HepG2 (cell line): ENCODE measurements at regions not wholly inside any gene's neighbourhood (a gene's known extent, or its start where the extent isn't known, plus 50 kb on each side); places are given as distances from the start of the nearest gene placed in this dataset.

ENCODE experiments used
- ATAC-seq: fragments of 200-7000 bp; cut with Tn5 transposase; 3 replicates; pipeline ENCODE4 v1.9.1; 2020; ENCODE audit warnings: mild to moderate bottlenecking, moderate library complexity
- BruUV-seq: library from RNA; stranded (reverse); fragments of 400-500 nt; replicated peaks from 2 replicates; lab custom pipeline; 2021; lab: Mats Ljungman, UMichigan
- CTCF ChIA-PET: fragments of 300-600 bp; formaldehyde crosslinking; extraction: SDS; loops from one replicate; lab custom pipeline; 2021; ENCODE audit warnings: low total read pairs, inconsistent platforms, low intra/inter-chr PET ratio; lab: Yijun Ruan, JAX
- POLR2A ChIA-PET: fragments of 350-600 bp; sonication (Branson Sonifier 250); formaldehyde crosslinking; loops from one replicate; lab custom pipeline; 2020; ENCODE audit warnings: antibody characterized with exemption, inconsistent platforms; lab: Yijun Ruan, JAX
- DNase-seq: peaks from one replicate; pipeline ENCODE4 v3.0.0-alpha.2; 2015; ENCODE audit warnings: low spot score
- FAIRE-seq: peaks from 3 replicates; lab custom pipeline; 2011; peaks lifted over from hg19 to GRCh38; lab: Jason Lieb, UNC
- H2AFZ ChIP-seq: one replicate; pipeline ENCODE4 v1.6.1; 2011; ENCODE audit warnings: low read length, inconsistent platforms
- H3K27ac ChIP-seq: fragments of 300-600 bp; 3 replicates; pipeline ENCODE4 v1.8.0; 2011; ENCODE audit warnings: mixed run types, mild to moderate bottlenecking, mixed read lengths, low read length, inconsistent platforms; ENCODE audit not compliant: insufficient read depth; ENCODE audit errors: extremely low read length
- H3K27me3 ChIP-seq, 2 experiments: fragments of 200-600 bp in 1 of 2; 2 replicates in 1 of 2; 3 replicates in 1 of 2; pipeline versions ENCODE4 v1.6.0 to v1.8.0; 2011; ENCODE audit warnings: low read length in 2 of 2, mild to moderate bottlenecking in 2 of 2, moderate library complexity in 2 of 2, inconsistent platforms in 1 of 2; ENCODE audit not compliant: insufficient read depth in 2 of 2, control insufficient read depth in 1 of 2
- H3K36me3 ChIP-seq, 2 experiments: fragments of 200-600 bp in 1 of 2; replicated peaks in 1 of 2; 2 replicates in 1 of 2; 3 replicates in 1 of 2; pipeline versions ENCODE4 v1.5.1 to v1.8.0; 2011; ENCODE audit warnings: low read length in 2 of 2, inconsistent platforms in 1 of 2; ENCODE audit not compliant: insufficient read depth in 2 of 2, control insufficient read depth in 1 of 2
- H3K4me1 ChIP-seq: 2 replicates; pipeline ENCODE4 v1.5.1; 2012; ENCODE audit warnings: low read length, inconsistent platforms; ENCODE audit not compliant: insufficient read depth
- H3K4me2 ChIP-seq: 2 replicates; pipeline ENCODE4 v1.6.0; 2011; ENCODE audit warnings: low read depth, low read length, inconsistent platforms
- H3K4me3 ChIP-seq, 3 experiments: fragments of 200-600 bp in 1 of 3; sonication (generic), shearing (Covaris generic) in 1 of 3; replicated peaks in 1 of 3; 2 replicates each; pipeline ENCODE4 v1.5.1; 2011 to 2016; ENCODE audit warnings: low read length in 3 of 3, inconsistent platforms in 2 of 3, low read depth in 2 of 3, mild to moderate bottlenecking in 2 of 3, control low read depth in 1 of 3, mixed read lengths in 1 of 3; ENCODE audit not compliant: insufficient read depth in 1 of 3
- H3K79me2 ChIP-seq: one replicate; pipeline ENCODE4 v1.6.1; 2011; ENCODE audit warnings: low read length, inconsistent platforms; ENCODE audit not compliant: insufficient read depth
- H3K9ac ChIP-seq: 2 replicates; pipeline ENCODE4 v1.6.0; 2011; ENCODE audit warnings: mild to moderate bottlenecking, low read depth, low read length, inconsistent platforms; ENCODE audit not compliant: insufficient read depth
- H3K9me3 ChIP-seq: 2 replicates; pipeline ENCODE4 v1.5.1; 2012; ENCODE audit warnings: mild to moderate bottlenecking, low read length
- H4K20me1 ChIP-seq: 2 replicates; pipeline ENCODE4 v1.6.0; 2011; ENCODE audit warnings: inconsistent platforms, mild to moderate bottlenecking, low read length, moderate library complexity; ENCODE audit not compliant: insufficient read depth
- FOXA3 ChIP-seq: IDR thresholded peaks from 2 replicates; pipeline ENCODE4 v1.6.1; 2016; ENCODE audit warnings: missing genetic modification reagents, missing compliant biosample characterization
- HNRNPLL ChIP-seq: fragments of 200-400 bp; formaldehyde crosslinking; IDR thresholded peaks from 2 replicates; pipeline ENCODE4 v1.6.1; 2017; ENCODE audit warnings: mild to moderate bottlenecking, low read depth, low read length; ENCODE audit not compliant: poor library complexity, severe bottlenecking
- NR2C2 ChIP-seq: sonication (generic); formaldehyde crosslinking; IDR thresholded peaks from 2 replicates; pipeline ENCODE4 v1.4.0; 2020; ENCODE audit warnings: missing genetic modification reagents, mild to moderate bottlenecking, moderate library complexity, borderline replicate concordance
- SPEN ChIP-seq: sonication (generic); formaldehyde crosslinking; IDR thresholded peaks from 2 replicates; pipeline ENCODE4 v1.5.1; 2020; ENCODE audit warnings: low read depth, mild to moderate bottlenecking, missing genetic modification reagents
- XRCC5 ChIP-seq: fragments of 200-400 bp; formaldehyde crosslinking; optimal IDR thresholded peaks from 2 replicates; pipeline ENCODE3; 2017; ENCODE audit warnings: mild to moderate bottlenecking, low read length
- ZMYM2 ChIP-seq: sonication (generic); formaldehyde crosslinking; IDR thresholded peaks from 2 replicates; pipeline ENCODE4 v1.8.0; 2022; ENCODE audit warnings: mild to moderate bottlenecking, missing genetic modification reagents
- ZNF577 ChIP-seq: sonication (generic); formaldehyde crosslinking; IDR thresholded peaks from 2 replicates; pipeline ENCODE4 v1.4.0; 2020; ENCODE audit warnings: mild to moderate bottlenecking, low read depth, missing genetic modification reagents, borderline replicate concordance
- ZNF616 ChIP-seq: sonication (generic); formaldehyde crosslinking; IDR thresholded peaks from 2 replicates; pipeline ENCODE4 v1.5.0; 2020; ENCODE audit warnings: low read depth, mild to moderate bottlenecking, missing genetic modification reagents
- whole genome bisulfite sequencing: methylation state at CpG from one replicate; pipeline ENCODE4 v1.1.6; 2017; ENCODE audit warnings: low lambda C conversion rate; 5-methylcytosine and 5-hydroxymethylcytosine counted together
- in situ Hi-C: cut with HindIII; loops from 2 replicates; pipeline ENCODE4 v1.10.0; 2017; ENCODE audit warnings: low pct_unique_long_range_greater_than_20kb; ENCODE audit not compliant: extremely low pct_ligation_motif_present
- intact Hi-C: fragments of 100-400 bp; cut with micrococcal nuclease; formaldehyde crosslinking; loops from one replicate; pipeline ENCODE4 v1.10.0; 2022; ENCODE audit not compliant: unreplicated experiment
- TF ChIP-seq, protein P1 (sequence below): sonication (generic); formaldehyde crosslinking; IDR thresholded peaks from 2 replicates; pipeline ENCODE4 v1.4.0; 2020; ENCODE audit warnings: missing genetic modification reagents
- TF ChIP-seq, protein P2 (sequence below): sonication (generic); formaldehyde crosslinking; IDR thresholded peaks from 2 replicates; pipeline ENCODE4 v1.5.0; 2020; ENCODE audit warnings: mild to moderate bottlenecking, missing genetic modification reagents, borderline replicate concordance

DNA sequence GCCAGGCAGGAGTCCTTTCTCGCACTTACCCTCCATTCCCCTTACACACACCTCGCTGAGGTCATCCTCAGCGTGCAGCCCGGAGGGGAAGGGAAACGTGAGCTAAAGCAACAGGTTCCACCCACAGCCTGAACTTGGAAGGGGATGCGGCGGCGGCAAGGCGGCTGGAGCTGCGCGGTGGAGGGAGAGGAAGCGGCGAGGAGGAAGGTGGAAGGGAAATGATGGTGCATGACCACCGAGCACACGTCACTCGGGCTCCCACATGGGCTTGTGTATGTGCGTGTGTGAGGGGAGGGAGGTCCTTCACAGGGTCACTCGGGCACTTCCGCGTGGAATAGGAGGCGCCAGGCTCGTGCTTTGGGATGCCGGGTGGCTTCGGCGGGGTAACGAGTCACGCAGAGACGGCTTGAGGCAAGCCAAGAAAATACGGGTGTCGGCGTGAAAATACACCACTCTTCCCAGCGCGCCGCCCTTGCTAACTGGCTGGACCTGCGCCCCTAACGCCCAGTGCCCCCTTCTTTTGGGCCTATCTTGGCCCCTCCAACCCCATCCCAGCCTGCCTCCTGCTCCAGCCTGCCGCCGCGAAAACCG, 225.5 kb upstream of the IL12A start (continued):
- TF ChIP-seq, protein P1, sequence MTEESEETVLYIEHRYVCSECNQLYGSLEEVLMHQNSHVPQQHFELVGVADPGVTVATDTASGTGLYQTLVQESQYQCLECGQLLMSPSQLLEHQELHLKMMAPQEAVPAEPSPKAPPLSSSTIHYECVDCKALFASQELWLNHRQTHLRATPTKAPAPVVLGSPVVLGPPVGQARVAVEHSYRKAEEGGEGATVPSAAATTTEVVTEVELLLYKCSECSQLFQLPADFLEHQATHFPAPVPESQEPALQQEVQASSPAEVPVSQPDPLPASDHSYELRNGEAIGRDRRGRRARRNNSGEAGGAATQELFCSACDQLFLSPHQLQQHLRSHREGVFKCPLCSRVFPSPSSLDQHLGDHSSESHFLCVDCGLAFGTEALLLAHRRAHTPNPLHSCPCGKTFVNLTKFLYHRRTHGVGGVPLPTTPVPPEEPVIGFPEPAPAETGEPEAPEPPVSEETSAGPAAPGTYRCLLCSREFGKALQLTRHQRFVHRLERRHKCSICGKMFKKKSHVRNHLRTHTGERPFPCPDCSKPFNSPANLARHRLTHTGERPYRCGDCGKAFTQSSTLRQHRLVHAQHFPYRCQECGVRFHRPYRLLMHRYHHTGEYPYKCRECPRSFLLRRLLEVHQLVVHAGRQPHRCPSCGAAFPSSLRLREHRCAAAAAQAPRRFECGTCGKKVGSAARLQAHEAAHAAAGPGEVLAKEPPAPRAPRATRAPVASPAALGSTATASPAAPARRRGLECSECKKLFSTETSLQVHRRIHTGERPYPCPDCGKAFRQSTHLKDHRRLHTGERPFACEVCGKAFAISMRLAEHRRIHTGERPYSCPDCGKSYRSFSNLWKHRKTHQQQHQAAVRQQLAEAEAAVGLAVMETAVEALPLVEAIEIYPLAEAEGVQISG (CRISPR knock-in tag): no peak
- TF ChIP-seq NR2C2: no peak
- no peak for TF ChIP-seq FOXA3 (CRISPR knock-in tag)

DNA sequence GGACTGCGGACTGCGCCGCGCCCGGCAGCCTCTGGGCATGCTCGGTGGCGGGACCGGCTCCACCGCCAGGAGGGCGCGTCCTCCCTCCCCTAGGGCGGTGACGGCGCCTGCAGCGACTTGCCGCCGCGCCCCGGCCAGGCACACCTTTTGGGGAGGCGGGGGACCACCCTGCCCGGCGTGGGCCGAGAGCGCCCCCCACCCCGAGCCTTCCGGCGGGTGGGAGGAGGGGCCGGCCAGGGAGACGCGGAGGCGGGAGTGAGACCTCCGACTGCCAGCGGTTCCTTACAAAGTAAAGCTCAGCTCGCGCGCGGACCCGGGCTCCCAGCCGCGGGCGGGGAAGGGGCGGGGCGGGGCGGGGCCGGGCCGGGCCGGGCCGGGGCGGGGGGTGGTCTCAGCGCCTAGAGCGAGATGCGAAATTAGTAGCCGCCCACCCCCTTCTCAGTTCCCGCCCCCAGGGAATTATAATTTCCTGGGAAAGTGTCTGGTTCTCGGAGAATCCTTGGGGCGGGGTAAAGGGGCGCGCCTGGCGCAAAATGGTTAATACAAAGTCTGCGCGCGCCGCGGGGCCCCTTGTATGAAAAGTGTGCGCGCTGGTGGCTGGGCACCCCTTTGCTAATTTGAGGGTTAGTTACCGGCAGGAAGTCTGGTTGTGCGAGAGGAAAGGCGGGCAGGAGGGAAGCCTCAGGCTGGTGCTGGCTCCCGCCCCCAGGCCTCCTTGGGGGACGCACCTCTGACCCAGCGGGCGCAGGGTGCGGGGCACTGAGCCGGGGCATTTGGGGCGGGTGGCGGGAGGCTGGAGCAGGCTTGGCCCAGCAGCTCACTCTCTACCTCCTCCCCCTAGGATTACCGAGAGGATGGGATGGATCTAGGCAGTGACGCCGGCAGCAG, 224.8 kb upstream of the IL12A start:
- POLR2A ChIA-PET: no interaction called here
- intact Hi-C loops (loop anchor here (2.0 kb wide), 2 partner anchors 19 to 41 kb away; no protein-coding TSS in a partner anchor), in situ Hi-C loops (no loop called here)
- no peaks in the 10 kb centered on the region for H3K9me3 ChIP-seq
- under 1% methylated on average over 20 of the region's 80 CpGs for WGBS
- no peaks in the 10 kb centered on the region for H3K36me3 ChIP-seq
- DNase-seq: no peak
- H2AFZ ChIP-seq: no peak overlapping the region
- no peak overlapping the region for H3K27ac ChIP-seq
- no peaks in the 10 kb centered on the region for H4K20me1 ChIP-seq
- no peak overlapping the region for H3K9ac ChIP-seq
- H3K27me3 ChIP-seq: peaks cover 10 to 44% of the 10 kb centered on the region in 2 experiments
- H3K4me3 ChIP-seq: peak overlapping the region; percentile 50 to 73 (median 61); a peak in 5 of 6 replicates
- FAIRE-seq: no peak
- no peaks in the 10 kb centered on the region for H3K79me2 ChIP-seq
- H3K4me2 ChIP-seq: peak overlapping the region; percentile 79
- peaks cover 18% of the 10 kb centered on the region for H3K4me1 ChIP-seq
- peak; percentile 85 for ATAC-seq
- CTCF ChIA-PET: no interaction called here
- no TSS peak for BruUV-seq
- TF ChIP-seq ZMYM2 (CRISPR knock-in tag): no peak
- peak; percentile 1 for TF ChIP-seq XRCC5
- no peak for TF ChIP-seq ZNF577
- peak; percentile 9 for TF ChIP-seq HNRNPLL
- TF ChIP-seq ZNF616 (CRISPR knock-in tag): no peak
- TF ChIP-seq SPEN (CRISPR knock-in tag): 0 out of 2 replicates have a peak, but pooled peaks have one; percentile 23
- TF ChIP-seq, protein P2, sequence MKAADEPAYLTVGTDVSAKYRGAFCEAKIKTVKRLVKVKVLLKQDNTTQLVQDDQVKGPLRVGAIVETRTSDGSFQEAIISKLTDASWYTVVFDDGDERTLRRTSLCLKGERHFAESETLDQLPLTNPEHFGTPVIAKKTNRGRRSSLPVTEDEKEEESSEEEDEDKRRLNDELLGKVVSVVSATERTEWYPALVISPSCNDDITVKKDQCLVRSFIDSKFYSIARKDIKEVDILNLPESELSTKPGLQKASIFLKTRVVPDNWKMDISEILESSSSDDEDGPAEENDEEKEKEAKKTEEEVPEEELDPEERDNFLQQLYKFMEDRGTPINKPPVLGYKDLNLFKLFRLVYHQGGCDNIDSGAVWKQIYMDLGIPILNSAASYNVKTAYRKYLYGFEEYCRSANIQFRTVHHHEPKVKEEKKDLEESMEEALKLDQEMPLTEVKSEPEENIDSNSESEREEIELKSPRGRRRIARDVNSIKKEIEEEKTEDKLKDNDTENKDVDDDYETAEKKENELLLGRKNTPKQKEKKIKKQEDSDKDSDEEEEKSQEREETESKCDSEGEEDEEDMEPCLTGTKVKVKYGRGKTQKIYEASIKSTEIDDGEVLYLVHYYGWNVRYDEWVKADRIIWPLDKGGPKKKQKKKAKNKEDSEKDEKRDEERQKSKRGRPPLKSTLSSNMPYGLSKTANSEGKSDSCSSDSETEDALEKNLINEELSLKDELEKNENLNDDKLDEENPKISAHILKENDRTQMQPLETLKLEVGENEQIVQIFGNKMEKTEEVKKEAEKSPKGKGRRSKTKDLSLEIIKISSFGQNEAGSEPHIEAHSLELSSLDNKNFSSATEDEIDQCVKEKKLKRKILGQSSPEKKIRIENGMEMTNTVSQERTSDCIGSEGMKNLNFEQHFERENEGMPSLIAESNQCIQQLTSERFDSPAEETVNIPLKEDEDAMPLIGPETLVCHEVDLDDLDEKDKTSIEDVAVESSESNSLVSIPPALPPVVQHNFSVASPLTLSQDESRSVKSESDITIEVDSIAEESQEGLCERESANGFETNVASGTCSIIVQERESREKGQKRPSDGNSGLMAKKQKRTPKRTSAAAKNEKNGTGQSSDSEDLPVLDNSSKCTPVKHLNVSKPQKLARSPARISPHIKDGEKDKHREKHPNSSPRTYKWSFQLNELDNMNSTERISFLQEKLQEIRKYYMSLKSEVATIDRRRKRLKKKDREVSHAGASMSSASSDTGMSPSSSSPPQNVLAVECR (CRISPR knock-in tag): peak; percentile 29; the same call in 1 of the 2 replicates
